Bronchial epithelial cell (primary cell): ENCODE measurements at regions not wholly inside any gene's neighbourhood (a gene's known extent, or its start where the extent isn't known, plus 50 kb on each side); places are given as distances from the start of the nearest gene placed in this dataset.
A peak's percentile ranks its signal among the peaks of the same experiment; 100 is the strongest.

Experiments used
- DNase-seq: peaks from one replicate; pipeline ENCODE4 v3.0.0-alpha.2; 2010; ENCODE audit warnings: low read depth
- FAIRE-seq: peaks from 2 replicates; lab custom pipeline; 2011; peaks lifted over from hg19 to GRCh38; lab: Jason Lieb, UNC
- H3K27me3 ChIP-seq: 2 replicates; pipeline ENCODE4 v1.5.1; 2011; ENCODE audit warnings: low read length; ENCODE audit not compliant: control insufficient read depth, insufficient read depth
- H3K36me3 ChIP-seq: 2 replicates; pipeline ENCODE4 v1.5.1; 2011; ENCODE audit warnings: low read length; ENCODE audit not compliant: control insufficient read depth, insufficient read depth
- H3K4me3 ChIP-seq: 2 replicates; pipeline ENCODE4 v1.5.1; 2011; ENCODE audit warnings: mild to moderate bottlenecking, low read depth, low read length, control low read depth
- CTCF ChIP-seq: IDR thresholded peaks from 2 replicates; pipeline ENCODE4 v1.5.1; 2011; ENCODE audit warnings: mild to moderate bottlenecking, moderate library complexity, low read length, control low read depth, inconsistent platforms; ENCODE audit not compliant: insufficient read depth, severe bottlenecking

- H3K27me3 ChIP-seq: no peaks in the 10 kb centered on the region
These were observed 94.4 kb upstream of the LDAH start for GRCh38 chr2:20917287-20917660.

GRCh38 chr2:20916604-20917286 lies 93.8 kb upstream of the LDAH start:
- TF ChIP-seq CTCF: peak; percentile 11
- Histone ChIP-seq H3K36me3 (no peaks in the 10 kb centered on the region), H3K27me3 (no peaks in the 10 kb centered on the region), H3K4me3 (no peak overlapping the region)
- FAIRE-seq: no peak
- DNase-seq: peak; percentile 42

More at GRCh38 chr2:20917287-20917660, 94.4 kb upstream of the LDAH start:
- FAIRE-seq (no peak), DNase-seq (no peak)
- Histone ChIP-seq H3K36me3 (no peaks in the 10 kb centered on the region), H3K4me3 (no peak overlapping the region)
- TF ChIP-seq CTCF: no peak

- Histone ChIP-seq H3K27me3 (no peaks in the 10 kb centered on the region), H3K4me3 (no peak overlapping the region), H3K36me3 (no peaks in the 10 kb centered on the region)
- DNase-seq (no peak), FAIRE-seq (no peak)
- no peak for TF ChIP-seq CTCF
These were observed 92.4 kb upstream of the LDAH start for GRCh38 chr2:20915271-20915670.

GRCh38 chr2:20914771-20915170 lies 91.9 kb upstream of the LDAH start:
- no peaks in the 10 kb centered on the region for H3K36me3 ChIP-seq
- no peak for TF ChIP-seq CTCF
- FAIRE-seq (no peak), DNase-seq (no peak)
- H3K27me3 ChIP-seq: no peaks in the 10 kb centered on the region
- no peak overlapping the region for H3K4me3 ChIP-seq

- FAIRE-seq: no peak
- no peak for DNase-seq
- TF ChIP-seq CTCF: no peak
- Histone ChIP-seq H3K4me3 (no peak overlapping the region), H3K36me3 (no peaks in the 10 kb centered on the region), H3K27me3 (no peaks in the 10 kb centered on the region)
These were observed 91.2 kb upstream of the LDAH start for GRCh38 chr2:20914087-20914486.

GRCh38 chr2:20913491-20913890 lies 90.6 kb upstream of the LDAH start:
- Histone ChIP-seq H3K4me3 (no peak overlapping the region), H3K36me3 (no peaks in the 10 kb centered on the region), H3K27me3 (no peaks in the 10 kb centered on the region)
- DNase-seq: no peak
- TF ChIP-seq CTCF: no peak
- no peak for FAIRE-seq
